MM.1S (cell line): ENCODE measurements at regions not wholly inside any gene's neighbourhood (a gene's known extent, or its start where the extent isn't known, plus 50 kb on each side); places are given as distances from the start of the nearest gene placed in this dataset.

ENCODE experiments used
- DNase-seq: peaks from one replicate; pipeline ENCODE4 v3.0.0-alpha.2; 2015
- H2AFZ ChIP-seq: fragments of 300-600 bp; sonication (generic); 2 replicates; pipeline ENCODE4 v1.6.0; 2016; ENCODE audit warnings: antibody characterized with exemption, low read length
- H3F3A ChIP-seq: fragments of 300-600 bp; sonication (generic); 2 replicates; pipeline ENCODE4 v1.6.1; 2016; ENCODE audit warnings: mild to moderate bottlenecking, antibody characterized with exemption, low read length, moderate library complexity, mixed read lengths; ENCODE audit not compliant: insufficient read depth
- H3K27ac ChIP-seq: fragments of 300-600 bp; sonication (generic); 2 replicates; pipeline ENCODE4 v1.5.1; 2016; ENCODE audit warnings: mild to moderate bottlenecking, low read length
- H3K27me3 ChIP-seq: fragments of 300-600 bp; sonication (generic); replicated peaks from 2 replicates; pipeline ENCODE4 v1.6.0; 2016; ENCODE audit warnings: low read length; ENCODE audit not compliant: insufficient read depth
- H3K36me3 ChIP-seq: fragments of 300-600 bp; sonication (generic); replicated peaks from 2 replicates; pipeline ENCODE4 v1.6.1; 2016; ENCODE audit warnings: mild to moderate bottlenecking, low read length, mixed read lengths; ENCODE audit not compliant: insufficient read depth
- H3K4me1 ChIP-seq: fragments of 300-600 bp; sonication (generic); 2 replicates; pipeline ENCODE4 v1.6.1; 2016; ENCODE audit warnings: low read length, mixed read lengths
- H3K4me2 ChIP-seq: fragments of 300-600 bp; sonication (generic); 2 replicates; pipeline ENCODE4 v1.6.0; 2016; ENCODE audit warnings: low read depth, low read length
- H3K4me3 ChIP-seq: fragments of 300-600 bp; sonication (generic); 2 replicates; pipeline ENCODE4 v1.5.1; 2016; ENCODE audit warnings: low read length, mixed read lengths
- H3K79me2 ChIP-seq: fragments of 300-600 bp; sonication (generic); 2 replicates; pipeline ENCODE4 v1.6.1; 2016; ENCODE audit warnings: mixed run types, low read length, mixed read lengths
- H3K9ac ChIP-seq: fragments of 300-600 bp; sonication (generic); 2 replicates; pipeline ENCODE4 v1.6.1; 2016; ENCODE audit warnings: low read length, mixed read lengths
- H3K9me2 ChIP-seq: fragments of 300-600 bp; sonication (generic); replicated peaks from 2 replicates; pipeline ENCODE4 v1.6.1; 2016; ENCODE audit warnings: mild to moderate bottlenecking, low read length, mixed read lengths; ENCODE audit not compliant: insufficient read depth
- H3K9me3 ChIP-seq: fragments of 300-600 bp; sonication (generic); replicated peaks from 2 replicates; pipeline ENCODE4 v1.6.1; 2016; ENCODE audit warnings: mild to moderate bottlenecking, low read length, mixed read lengths; ENCODE audit not compliant: insufficient read depth
- H4K20me1 ChIP-seq: fragments of 300-600 bp; sonication (generic); 2 replicates; pipeline ENCODE4 v1.6.1; 2016; ENCODE audit warnings: mild to moderate bottlenecking, low read length, moderate library complexity, mixed read lengths; ENCODE audit not compliant: insufficient read depth
- EZH2 ChIP-seq: fragments of 300-600 bp; sonication (generic); optimal IDR thresholded peaks from 2 replicates; pipeline ENCODE3; 2017; ENCODE audit warnings: low read depth, mild to moderate bottlenecking, antibody characterized with exemption, low read length, mixed read lengths
- EZH2phosphoT487 ChIP-seq: fragments of 300-600 bp; sonication (generic); IDR thresholded peaks from 2 replicates; pipeline ENCODE4 v1.6.1; 2018; ENCODE audit warnings: antibody characterized with exemption, low read length
- TF ChIP-seq, protein P1 (sequence below): fragments of 300-600 bp; sonication (generic); IDR thresholded peaks from 2 replicates; pipeline ENCODE4 v1.5.1; 2016; ENCODE audit warnings: antibody characterized with exemption, low read length, mixed read lengths

GRCh38 chr5:14066326-14066725 lies 76.8 kb upstream of the TRIO start:
- no peak overlapping the region for H3K4me2 ChIP-seq
- H3K4me3 ChIP-seq: no peak overlapping the region
- no peaks in the 10 kb centered on the region for H3K36me3 ChIP-seq
- H3K9me2 ChIP-seq: no peaks in the 10 kb centered on the region
- H3K27ac ChIP-seq: no peak overlapping the region
- no peaks in the 10 kb centered on the region for H4K20me1 ChIP-seq
- H3K9ac ChIP-seq: no peak overlapping the region
- H3K4me1 ChIP-seq: no peaks in the 10 kb centered on the region
- no peak for DNase-seq
- no peaks in the 10 kb centered on the region for H3K79me2 ChIP-seq
- no peak overlapping the region for H2AFZ ChIP-seq
- TF ChIP-seq EZH2: no peak
- TF ChIP-seq, protein P1, sequence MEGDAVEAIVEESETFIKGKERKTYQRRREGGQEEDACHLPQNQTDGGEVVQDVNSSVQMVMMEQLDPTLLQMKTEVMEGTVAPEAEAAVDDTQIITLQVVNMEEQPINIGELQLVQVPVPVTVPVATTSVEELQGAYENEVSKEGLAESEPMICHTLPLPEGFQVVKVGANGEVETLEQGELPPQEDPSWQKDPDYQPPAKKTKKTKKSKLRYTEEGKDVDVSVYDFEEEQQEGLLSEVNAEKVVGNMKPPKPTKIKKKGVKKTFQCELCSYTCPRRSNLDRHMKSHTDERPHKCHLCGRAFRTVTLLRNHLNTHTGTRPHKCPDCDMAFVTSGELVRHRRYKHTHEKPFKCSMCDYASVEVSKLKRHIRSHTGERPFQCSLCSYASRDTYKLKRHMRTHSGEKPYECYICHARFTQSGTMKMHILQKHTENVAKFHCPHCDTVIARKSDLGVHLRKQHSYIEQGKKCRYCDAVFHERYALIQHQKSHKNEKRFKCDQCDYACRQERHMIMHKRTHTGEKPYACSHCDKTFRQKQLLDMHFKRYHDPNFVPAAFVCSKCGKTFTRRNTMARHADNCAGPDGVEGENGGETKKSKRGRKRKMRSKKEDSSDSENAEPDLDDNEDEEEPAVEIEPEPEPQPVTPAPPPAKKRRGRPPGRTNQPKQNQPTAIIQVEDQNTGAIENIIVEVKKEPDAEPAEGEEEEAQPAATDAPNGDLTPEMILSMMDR: no peak
- TF ChIP-seq EZH2phosphoT487: no peak
- H3K9me3 ChIP-seq: no peaks in the 10 kb centered on the region
- H3F3A ChIP-seq: no peaks in the 10 kb centered on the region
- no peaks in the 10 kb centered on the region for H3K27me3 ChIP-seq

- DNase-seq: no peak
- Histone ChIP-seq H3K4me1 (no peaks in the 10 kb centered on the region), H3K9ac (no peak overlapping the region), H3K27me3 (no peaks in the 10 kb centered on the region), H3K9me2 (no peaks in the 10 kb centered on the region), H2AFZ (no peak overlapping the region), H3K4me3 (no peak overlapping the region), H3K36me3 (no peaks in the 10 kb centered on the region), H4K20me1 (no peaks in the 10 kb centered on the region), H3K9me3 (no peaks in the 10 kb centered on the region), H3F3A (no peaks in the 10 kb centered on the region), H3K27ac (no peak overlapping the region), H3K4me2 (no peak overlapping the region), H3K79me2 (no peaks in the 10 kb centered on the region)
- TF ChIP-seq, protein P1: no peak
- TF ChIP-seq EZH2phosphoT487 (no peak), EZH2 (no peak)
These were observed 78.3 kb upstream of the TRIO start for GRCh38 chr5:14064841-14065240.

GRCh38 chr5:14063691-14064090 lies 79.5 kb upstream of the TRIO start:
- H3K27ac ChIP-seq: no peak overlapping the region
- no peaks in the 10 kb centered on the region for H3K27me3 ChIP-seq
- H4K20me1 ChIP-seq: no peaks in the 10 kb centered on the region
- no peak overlapping the region for H3K9ac ChIP-seq
- H3K4me3 ChIP-seq: no peak overlapping the region
- no peaks in the 10 kb centered on the region for H3K9me2 ChIP-seq
- no peak overlapping the region for H2AFZ ChIP-seq
- no peak for DNase-seq
- TF ChIP-seq, protein P1: no peak
- H3K9me3 ChIP-seq: no peaks in the 10 kb centered on the region
- H3K79me2 ChIP-seq: no peaks in the 10 kb centered on the region
- no peak overlapping the region for H3K4me2 ChIP-seq
- H3K36me3 ChIP-seq: no peaks in the 10 kb centered on the region
- H3K4me1 ChIP-seq: no peaks in the 10 kb centered on the region
- H3F3A ChIP-seq: no peaks in the 10 kb centered on the region
